ENCODE measurements at regions not wholly inside any gene's neighbourhood (a gene's known extent, or its start where the extent isn't known, plus 50 kb on each side); places are given as distances from the start of the nearest gene placed in this dataset.

- TF ChIP-seq CTCF (IDR thresholded peaks at IDR 0.05; ENCODE audit: poor library complexity) (no peak), EZH2phosphoT487 (IDR thresholded peaks at IDR 0.05; ENCODE audit: low read depth, severe bottlenecking, unreplicated experiment) (no peak), EZH2 (IDR thresholded peaks at IDR 0.05; ENCODE audit: borderline replicate concordance) (no peak)
Measured at GRCh38 chr11:19493446-19494213, 219.0 kb upstream of the NAV2 start.
